OCI-M1 (cell line): ENCODE measurements at regions not wholly inside any gene's neighbourhood (a gene's known extent, or its start where the extent isn't known, plus 50 kb on each side); places are given as distances from the start of the nearest gene placed in this dataset.
"Not testable (repeated sequence)": the region's sequence is repeated elsewhere in the genome, so short reads cannot be mapped to it uniquely, and the experiment has no call there.

Source experiments
- DNase-seq: peaks from one replicate; lab custom pipeline; 2025; lab: John Stamatoyannopoulos, UW

DNA sequence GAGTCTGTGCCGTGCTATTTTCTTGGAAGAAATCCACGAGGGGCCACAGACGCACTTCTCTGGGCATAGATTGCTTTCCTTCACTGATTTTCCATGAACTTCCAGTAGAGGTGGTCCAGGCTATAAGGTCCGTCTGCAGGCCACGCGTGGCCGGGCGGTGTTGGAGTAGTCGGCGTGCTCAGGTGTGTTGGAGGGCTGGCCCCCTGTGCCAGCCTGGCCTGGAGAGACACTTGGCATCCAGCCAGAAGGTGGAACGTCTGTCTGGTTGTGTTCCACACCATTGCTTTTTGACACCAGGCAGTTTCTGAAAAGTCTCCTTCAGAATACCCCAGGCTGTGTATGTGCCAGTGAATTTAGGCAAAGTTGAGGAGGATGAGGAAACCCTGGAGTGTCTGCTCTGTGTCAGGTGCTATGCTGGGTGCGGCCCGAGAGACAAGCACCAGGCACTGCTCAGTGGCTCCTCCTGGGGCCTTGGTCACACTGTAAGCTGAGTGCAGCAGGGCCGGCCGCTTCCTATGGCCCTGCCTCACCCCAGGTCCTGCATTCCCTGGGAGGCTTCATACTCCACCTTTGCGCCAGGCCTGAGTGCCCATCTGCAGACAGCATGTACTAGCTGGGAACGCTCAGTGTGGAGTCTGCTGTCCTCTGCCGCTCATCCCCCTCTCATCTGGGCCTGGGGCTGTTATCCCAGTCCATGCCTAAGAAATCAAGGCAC lies 52.1 kb upstream of the TAMM41 start:
- no peak for DNase-seq

GRCh38 chr3:11899389-11899788 lies 52.7 kb upstream of the TAMM41 start:
- not testable (repeated sequence) for DNase-seq

GRCh38 chr3:11899826-11900225 lies 53.1 kb upstream of the TAMM41 start:
- DNase-seq: no peak

DNA sequence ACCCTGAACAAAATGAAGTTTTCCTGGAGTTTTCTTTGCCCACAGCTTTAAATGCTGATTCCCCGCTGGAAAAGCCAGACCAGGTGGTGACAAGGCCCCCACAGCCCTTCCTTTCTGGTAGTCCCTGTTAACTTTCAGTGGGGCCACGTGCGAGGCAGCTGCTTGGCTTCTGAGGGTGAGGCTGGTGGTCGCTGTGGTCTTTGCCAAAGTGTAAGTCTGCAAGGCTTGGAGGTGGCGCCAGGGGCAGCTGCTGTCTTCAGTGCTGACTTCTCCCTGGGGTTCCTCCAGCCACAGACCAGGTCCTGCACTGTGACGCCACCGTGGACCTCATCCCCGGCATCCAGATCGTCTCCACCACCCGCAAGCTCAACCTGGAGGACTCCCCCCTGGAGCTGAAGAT lies 54.1 kb upstream of the TAMM41 start:
- no peak for DNase-seq

DNA sequence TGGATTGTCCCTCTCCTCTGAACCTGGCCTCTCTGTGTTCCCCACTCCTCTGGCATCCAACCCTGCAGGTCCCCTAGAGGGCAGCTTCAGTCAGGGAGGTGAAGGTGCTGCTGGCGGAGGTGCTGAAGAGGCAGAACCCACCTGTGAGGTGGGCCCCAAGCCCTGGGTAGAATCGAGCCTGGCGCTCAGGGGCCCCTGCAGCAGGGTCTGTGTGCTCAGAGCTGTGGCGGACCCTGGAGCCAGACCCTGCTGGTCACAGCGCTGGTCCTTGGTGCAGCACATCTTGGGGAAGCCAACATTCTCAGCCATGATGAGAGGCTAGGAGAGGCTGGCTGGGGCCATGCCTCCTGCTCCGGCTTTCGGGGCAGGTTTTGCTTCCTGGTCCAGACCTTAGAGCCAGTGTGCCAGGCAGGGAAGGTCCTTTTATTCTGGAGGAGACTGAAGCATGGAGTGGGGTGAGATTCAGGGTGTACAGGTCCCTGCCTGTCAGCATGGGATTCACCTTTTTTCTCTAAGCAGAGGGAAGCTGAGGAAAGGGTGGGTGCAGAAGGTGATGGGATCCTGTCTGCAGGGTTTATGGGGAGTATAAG lies 54.7 kb upstream of the TAMM41 start:
- no peak for DNase-seq

DNA sequence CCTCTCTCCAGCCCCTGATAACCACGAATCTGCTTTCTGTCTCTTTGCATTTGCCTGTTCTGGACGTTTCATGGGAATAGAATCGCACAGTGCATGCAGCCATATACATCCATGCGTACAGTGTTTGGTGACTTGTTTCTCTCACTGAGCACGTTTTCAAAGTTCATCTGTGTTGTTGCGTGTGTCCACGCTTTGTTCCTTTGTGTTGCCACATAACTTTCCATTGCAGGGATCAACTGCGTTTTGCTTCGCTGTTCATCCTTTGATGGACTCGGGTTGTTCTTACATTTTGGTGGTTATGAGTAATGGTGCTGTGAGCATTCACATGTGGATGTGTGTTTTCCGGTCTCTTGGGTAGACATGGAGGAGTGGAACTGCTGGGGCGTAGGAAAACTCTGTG lies 56.4 kb upstream of the TAMM41 start:
- no peak for DNase-seq

- DNase-seq: no peak
Measured at GRCh38 chr3:11903447-11903846, 56.8 kb upstream of the TAMM41 start.

DNA sequence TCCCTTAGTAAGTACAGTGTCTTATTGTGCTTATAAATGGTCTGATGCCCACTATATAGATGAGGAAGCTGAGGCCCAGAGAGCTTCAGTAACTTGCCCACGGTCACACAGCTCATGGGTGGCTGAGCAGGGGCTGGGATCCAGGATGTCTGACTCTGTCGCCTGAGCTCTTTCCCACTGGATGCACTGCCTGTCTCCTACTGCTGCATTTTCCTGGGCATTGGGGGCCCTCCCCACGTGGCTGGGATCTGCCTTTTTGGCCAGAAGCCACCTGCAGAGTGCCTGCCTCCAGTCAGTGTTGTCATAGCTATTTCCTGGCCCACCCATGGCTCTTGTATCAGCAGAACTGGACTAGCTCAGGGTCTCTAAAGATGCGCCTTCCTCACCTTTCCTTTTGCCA lies 57.5 kb upstream of the TAMM41 start:
- DNase-seq: no peak

DNA sequence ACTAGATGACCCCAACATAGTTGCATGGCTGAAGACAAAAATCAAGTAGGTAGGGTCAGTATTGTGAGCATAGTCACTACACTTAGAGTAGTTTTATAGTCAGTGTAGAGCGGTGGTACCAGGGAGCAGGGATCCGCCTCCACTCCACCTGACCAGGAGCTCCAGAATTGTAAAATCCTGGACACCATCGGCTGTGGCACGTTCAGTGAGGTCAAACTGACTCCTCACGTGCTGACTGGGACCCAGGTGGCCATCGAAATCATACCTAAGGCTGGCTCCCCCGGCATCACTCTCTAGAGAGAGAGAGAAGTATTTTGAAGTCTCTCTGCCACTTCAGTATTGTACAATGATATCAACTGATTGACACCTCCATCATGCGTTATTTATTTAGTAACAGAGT lies 59.7 kb upstream of the TAMM41 start:
- DNase-seq: no peak

DNA sequence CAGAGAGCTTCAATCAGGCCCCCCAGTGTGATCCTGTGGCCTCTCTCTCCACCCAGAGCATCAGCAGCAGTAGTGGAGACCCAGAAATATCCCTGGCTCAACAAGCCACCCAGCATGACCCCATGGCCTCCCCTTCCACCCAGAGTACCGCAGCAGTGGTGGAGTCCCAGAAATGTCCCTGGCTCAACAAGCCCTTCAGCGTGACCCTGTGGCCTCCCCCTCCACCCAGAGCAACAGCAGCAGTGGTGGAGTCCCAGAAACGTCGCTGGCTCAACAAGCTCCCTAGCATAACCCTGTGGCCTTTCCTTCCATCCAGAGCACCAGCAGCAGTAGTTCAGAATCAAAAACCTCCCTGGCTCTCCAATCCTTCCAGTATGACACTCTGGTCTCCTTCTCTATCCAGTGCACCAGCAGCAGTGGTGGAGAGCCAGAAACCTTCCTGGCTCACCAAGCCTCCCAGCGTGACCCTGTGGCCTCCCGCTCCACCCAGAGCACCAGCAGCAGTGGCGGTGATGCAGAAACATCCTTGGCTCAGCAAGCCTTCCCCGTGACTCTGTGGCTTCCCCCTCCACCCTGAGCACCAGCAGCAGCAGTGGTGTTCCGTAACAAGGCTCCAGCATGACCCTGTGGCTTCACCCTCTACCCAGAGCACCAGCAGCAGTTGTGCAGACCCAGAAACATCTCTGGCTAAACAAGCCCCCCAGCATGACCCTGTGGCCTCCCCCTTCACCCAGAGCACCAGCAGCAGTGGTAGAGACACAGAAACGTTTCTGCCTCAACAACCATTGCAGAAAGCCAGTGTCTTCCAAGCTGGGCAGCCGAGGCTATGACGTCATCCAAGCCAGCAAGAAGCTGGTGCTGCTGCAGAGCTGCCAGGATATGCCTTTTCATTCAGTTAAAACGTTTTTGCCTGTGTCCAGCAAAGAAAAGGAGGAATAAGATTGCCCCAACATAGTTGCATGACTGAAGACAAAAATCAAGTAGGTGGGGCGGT lies 61.3 kb upstream of the TAMM41 start:
- no peak for DNase-seq

DNA sequence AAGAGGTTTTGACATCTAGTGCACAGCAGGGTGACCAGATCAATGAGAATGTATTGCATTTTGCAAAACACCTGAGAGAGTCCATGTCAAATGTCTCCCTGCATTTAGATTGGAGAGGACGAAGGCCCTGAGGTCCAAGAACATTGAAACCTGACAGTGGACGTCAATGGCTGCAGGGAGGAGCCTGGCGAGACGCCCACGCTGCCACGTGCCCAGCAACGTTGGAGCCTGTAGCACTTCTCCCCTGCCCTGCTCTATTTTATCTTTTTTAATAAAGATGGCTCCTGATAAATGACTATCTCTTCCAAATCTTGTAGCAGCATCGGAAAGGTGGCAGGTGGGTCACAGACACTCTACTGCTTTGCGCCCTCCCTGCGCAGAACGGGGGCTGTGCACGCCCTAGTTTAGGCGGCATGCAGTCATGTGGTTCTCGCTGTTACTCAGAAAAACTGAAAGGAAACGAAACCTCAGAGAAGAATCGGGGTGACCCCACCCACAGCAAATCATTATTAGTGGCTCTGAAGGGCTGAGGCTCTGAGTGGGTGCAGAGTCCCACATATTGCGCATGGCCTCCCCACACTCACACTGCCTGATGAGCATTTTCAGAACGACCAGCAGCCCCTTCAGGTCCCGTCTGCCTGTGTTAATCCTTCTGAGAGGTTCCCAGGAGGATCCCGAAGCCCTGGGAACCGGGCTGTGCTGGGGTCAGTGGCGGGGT lies 62.5 kb upstream of the TAMM41 start:
- no peak for DNase-seq

DNA sequence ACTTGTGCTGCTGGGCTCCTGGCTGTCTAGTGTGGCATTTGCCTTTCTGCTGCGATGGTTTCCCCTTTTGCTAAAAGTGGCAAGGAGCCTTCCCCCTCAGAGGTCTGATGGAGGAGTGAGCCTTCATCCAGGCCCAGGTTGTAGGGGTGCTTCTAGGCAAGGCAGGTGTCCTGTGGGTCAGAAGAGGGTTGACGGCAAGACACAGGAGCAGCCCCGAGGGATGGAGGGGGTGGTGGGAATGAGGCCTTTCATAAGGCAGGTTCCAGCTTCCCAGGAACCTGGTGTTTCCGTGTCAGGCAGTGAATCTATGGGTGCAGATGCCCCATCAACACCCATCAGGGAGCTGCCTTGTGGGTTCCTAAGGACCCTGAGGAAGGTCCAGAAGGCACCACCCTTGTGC lies 63.0 kb upstream of the TAMM41 start:
- DNase-seq: no peak

- DNase-seq: not testable (repeated sequence)
Measured at GRCh38 chr3:11910216-11910930, 63.7 kb upstream of the TAMM41 start.

- DNase-seq: no peak
Measured at GRCh38 chr3:11910971-11911531, 64.4 kb upstream of the TAMM41 start.

DNA sequence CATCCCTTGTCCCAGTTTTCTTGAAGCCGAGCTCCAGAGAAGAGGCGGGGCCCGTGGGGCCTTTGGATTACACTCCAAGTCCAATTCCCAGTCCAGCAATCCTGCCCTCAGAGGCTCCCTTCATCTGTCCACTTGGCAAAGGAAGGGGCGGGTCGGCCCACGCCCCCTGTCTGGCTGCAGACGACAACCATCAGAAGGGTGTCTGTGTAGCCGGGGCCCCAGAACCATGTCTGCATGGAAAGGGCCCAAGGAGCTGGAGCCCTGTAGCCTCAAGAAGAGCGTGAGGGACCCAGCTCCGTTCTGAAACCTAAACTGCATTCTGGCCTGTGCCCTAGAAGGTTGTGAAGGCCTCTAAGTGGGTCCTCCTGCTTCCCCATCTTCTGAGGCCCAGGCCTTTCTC lies 65.2 kb upstream of the TAMM41 start:
- not testable (repeated sequence) for DNase-seq

DNA sequence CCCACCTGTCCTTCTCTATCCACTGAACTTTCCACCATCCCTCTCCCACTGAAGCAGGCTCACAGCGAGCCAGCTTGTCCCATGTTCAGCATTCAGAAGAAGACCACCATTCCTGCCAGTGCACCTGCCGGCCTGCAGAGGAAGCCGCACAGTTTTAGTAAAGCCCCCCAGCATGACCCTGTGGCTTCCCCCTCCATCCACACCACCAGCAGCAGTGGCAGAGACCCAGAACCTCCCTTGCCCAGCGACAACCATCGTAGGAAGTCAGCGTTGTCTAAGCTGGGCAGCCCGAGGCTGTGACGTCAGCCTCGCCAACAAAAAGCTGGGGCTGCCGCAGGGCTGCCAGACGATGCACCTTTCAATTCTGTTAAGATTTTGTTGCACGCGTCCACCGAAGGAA lies 66.6 kb upstream of the TAMM41 start:
- no peak for DNase-seq

- no peak for DNase-seq
Measured at GRCh38 chr3:11914041-11914440, 67.4 kb upstream of the TAMM41 start.

GRCh38 chr3:11914651-11915050 lies 68.0 kb upstream of the TAMM41 start:
- no peak for DNase-seq

GRCh38 chr3:11915621-11916424 lies 69.1 kb upstream of the TAMM41 start:
- no peak for DNase-seq

DNA sequence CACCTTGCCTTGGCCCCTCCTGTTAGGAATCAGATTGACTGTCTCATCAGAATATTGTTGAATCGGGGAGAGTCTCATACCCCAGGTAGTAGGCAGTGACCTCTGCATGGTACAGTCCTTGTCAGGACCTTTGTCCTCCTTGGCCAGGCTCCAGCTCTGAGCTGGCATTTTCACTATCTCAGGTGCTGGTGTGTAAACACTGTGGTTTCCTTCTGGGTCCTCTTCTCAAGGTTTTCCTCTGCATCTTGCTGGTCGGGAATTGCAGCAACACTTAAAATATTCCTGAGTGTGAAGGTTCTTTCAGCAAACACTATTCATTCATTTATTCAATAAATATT lies 69.7 kb upstream of the TAMM41 start:
- DNase-seq: not testable (repeated sequence)
